ENCODE measurements at regions not wholly inside any gene's neighbourhood (a gene's known extent, or its start where the extent isn't known, plus 50 kb on each side); places are given as distances from the start of the nearest gene placed in this dataset.

GRCh38 chr20:17042122-17042521 is 184.7 kb upstream of the PCSK2 start:
- ChIA-PET CTCF (interaction anchor here (0.7 kb wide), 1 partner anchor 40 kb away, joined by 3 read pairs; no protein-coding TSS in a partner anchor), POLR2A (ENCODE audit: low non-redundant PET) (no interaction called here)
- no peak for DNase-seq (ENCODE audit: low spot score)
- no peak overlapping the region for H3K27ac ChIP-seq
- TF ChIP-seq, protein P1, sequence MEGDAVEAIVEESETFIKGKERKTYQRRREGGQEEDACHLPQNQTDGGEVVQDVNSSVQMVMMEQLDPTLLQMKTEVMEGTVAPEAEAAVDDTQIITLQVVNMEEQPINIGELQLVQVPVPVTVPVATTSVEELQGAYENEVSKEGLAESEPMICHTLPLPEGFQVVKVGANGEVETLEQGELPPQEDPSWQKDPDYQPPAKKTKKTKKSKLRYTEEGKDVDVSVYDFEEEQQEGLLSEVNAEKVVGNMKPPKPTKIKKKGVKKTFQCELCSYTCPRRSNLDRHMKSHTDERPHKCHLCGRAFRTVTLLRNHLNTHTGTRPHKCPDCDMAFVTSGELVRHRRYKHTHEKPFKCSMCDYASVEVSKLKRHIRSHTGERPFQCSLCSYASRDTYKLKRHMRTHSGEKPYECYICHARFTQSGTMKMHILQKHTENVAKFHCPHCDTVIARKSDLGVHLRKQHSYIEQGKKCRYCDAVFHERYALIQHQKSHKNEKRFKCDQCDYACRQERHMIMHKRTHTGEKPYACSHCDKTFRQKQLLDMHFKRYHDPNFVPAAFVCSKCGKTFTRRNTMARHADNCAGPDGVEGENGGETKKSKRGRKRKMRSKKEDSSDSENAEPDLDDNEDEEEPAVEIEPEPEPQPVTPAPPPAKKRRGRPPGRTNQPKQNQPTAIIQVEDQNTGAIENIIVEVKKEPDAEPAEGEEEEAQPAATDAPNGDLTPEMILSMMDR (conservative IDR thresholded peaks at IDR 0.05; ENCODE audit: low read depth): no peak

DNA sequence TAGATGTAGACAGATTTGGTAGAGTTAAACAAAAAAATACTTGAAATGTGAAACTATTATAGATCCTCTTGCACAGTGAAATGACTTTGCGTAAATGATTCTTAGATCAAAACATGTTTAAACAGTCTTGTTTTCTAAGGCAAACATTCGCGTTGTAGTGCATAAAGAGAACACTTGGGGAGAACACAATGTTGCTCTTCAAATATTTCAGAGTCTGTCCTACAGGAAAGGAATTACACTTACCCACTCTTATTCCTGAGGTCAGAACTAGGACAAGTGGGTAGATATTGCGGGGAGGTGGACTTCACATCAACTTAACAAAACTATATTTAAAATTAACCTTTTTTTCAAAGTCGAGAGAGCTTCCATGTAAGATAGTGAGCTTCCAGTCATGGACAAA is 183.5 kb upstream of the PCSK2 start:
- CTCF ChIA-PET: no interaction called here
- TF ChIP-seq, protein P1 (conservative IDR thresholded peaks at IDR 0.05; ENCODE audit: low read depth): no peak
- POLR2A ChIA-PET (ENCODE audit: low non-redundant PET): no interaction called here
- no peak for DNase-seq (ENCODE audit: low spot score)
- no peak overlapping the region for H3K27ac ChIP-seq

DNA sequence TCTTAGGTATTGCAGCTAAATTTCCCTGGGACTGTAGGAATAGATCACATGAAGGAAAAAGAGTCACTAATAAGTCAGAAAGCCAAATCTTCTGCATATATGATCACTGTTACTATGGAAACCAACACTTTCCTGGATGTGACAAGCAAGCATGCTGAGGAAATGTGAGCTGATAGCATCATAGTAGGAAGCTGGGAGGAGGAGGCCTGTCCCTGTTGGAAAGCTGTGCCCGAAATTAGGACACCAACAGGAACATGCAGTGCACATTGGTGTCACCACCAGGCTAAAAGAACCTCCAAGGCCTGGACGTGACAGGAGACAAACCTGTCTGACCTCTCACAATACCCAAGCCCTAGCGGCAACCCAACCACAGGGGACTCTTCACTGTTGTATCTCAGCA is 181.9 kb upstream of the PCSK2 start:
- ChIA-PET CTCF (interaction anchor here (0.6 kb wide), 1 partner anchor 27 kb away, joined by 5 read pairs; no protein-coding TSS in a partner anchor), POLR2A (ENCODE audit: low non-redundant PET) (no interaction called here)
- TF ChIP-seq, protein P1 (conservative IDR thresholded peaks at IDR 0.05; ENCODE audit: low read depth): no peak
- no peak for DNase-seq (ENCODE audit: low spot score)
- H3K27ac ChIP-seq: no peak overlapping the region

- TF ChIP-seq, protein P1 (conservative IDR thresholded peaks at IDR 0.05; ENCODE audit: low read depth): no peak
- ChIA-PET CTCF (no interaction called here), POLR2A (ENCODE audit: low non-redundant PET) (no interaction called here)
- no peak for DNase-seq (ENCODE audit: low spot score)
- H3K27ac ChIP-seq: no peak overlapping the region
These were observed 167.4 kb upstream of the PCSK2 start for GRCh38 chr20:17059465-17059864.

DNA sequence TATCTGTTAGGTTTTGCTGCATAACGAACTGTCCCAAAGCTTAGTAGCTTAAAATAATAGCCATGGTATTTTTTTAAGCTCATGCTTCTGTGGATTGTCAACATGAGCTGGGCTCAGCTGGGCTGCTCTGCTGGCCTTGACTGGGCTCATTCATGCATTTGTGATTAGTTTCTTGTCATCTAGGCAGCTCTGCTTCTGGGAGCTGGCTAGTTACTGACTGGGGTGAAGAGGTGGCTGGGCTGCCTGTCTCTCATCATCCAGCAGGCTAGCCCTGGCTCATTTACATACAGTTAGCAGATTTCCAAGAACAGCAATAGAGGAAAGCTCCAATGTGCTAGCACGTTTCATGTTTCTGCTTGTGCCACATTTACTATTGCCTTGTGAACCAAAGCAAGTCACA is 165.1 kb upstream of the PCSK2 start:
- H3K27ac ChIP-seq: no peak overlapping the region
- POLR2A ChIA-PET (ENCODE audit: low non-redundant PET): no interaction called here
- CTCF ChIA-PET: no interaction called here
- TF ChIP-seq, protein P1 (conservative IDR thresholded peaks at IDR 0.05; ENCODE audit: low read depth): no peak
- no peak for DNase-seq (ENCODE audit: low spot score)

DNA sequence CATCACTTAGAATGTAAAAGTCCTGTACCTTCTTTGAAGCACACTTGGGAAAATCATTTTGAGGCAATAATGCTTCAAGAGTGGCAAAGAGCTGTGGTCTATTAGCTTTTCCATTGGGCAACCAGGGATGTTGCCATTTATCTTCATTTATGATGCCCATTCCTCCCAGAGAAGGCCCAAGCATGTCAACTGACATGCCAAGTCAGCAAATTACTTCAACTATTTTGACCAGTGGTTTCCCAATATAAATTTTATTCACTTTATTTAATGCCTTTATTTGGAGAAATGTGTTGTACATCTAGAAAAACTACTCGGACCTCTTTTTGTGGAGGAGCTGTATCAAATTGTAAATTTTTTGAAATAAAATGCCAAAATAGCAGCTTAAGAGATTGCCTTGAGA is 164.1 kb upstream of the PCSK2 start:
- no peak for DNase-seq (ENCODE audit: low spot score)
- POLR2A ChIA-PET (ENCODE audit: low non-redundant PET): no interaction called here
- H3K27ac ChIP-seq: no peak overlapping the region
- TF ChIP-seq, protein P1 (conservative IDR thresholded peaks at IDR 0.05; ENCODE audit: low read depth): no peak
- CTCF ChIA-PET: interaction anchor here (0.6 kb wide), 1 partner anchor 181 kb away, joined by 7 read pairs; no protein-coding TSS in a partner anchor

- CTCF ChIA-PET: interaction anchor here (0.6 kb wide), 2 partner anchors 57 to 364 kb away, joined by 3 to 5 read pairs; no protein-coding TSS in a partner anchor
These were observed 159.9 kb upstream of the PCSK2 start for GRCh38 chr20:17066902-17067301.

More at GRCh38 chr20:17066902-17067301, 159.9 kb upstream of the PCSK2 start:
- POLR2A ChIA-PET (ENCODE audit: low non-redundant PET): no interaction called here
- no peak overlapping the region for H3K27ac ChIP-seq
- TF ChIP-seq, protein P1 (conservative IDR thresholded peaks at IDR 0.05; ENCODE audit: low read depth): no peak
- no peak for DNase-seq (ENCODE audit: low spot score)
